ENCODE measurements at regions not wholly inside any gene's neighbourhood (a gene's known extent, or its start where the extent isn't known, plus 50 kb on each side); places are given as distances from the start of the nearest gene placed in this dataset.

DNA sequence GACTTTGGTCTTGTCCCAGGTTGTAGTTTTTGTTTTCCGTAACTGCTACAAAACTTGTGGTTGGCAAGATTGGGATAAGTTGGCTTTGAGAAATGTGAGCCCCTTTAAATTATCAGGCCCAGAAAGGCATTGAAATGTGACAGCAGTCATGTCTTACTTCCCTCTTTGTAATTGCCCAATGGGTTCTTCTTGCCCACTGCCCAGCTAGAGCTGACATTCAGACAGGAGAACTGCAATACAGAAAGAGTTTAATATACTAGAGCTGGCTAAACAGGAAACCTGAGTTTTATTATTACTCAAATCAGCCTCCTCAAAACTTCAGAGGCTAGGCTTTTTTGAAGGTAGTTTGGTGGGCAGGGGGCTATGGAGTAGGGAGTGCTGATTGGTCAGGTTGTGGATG is 288.3 kb downstream of the ZNF674 start:
- Mint-ChIP-seq H3K9me3 (no peaks in the 10 kb centered on the region), H3K27ac (no peak overlapping the region), H3K36me3 (ENCODE audit: low read depth) (no peaks in the 10 kb centered on the region), H3K4me3 (no peak overlapping the region), H3K4me1 (ENCODE audit: low read depth) (peaks cover 39% of the 10 kb centered on the region), H3K27me3 (ENCODE audit: insufficient read depth) (no peaks in the 10 kb centered on the region)
- TF ChIP-seq, protein P1, sequence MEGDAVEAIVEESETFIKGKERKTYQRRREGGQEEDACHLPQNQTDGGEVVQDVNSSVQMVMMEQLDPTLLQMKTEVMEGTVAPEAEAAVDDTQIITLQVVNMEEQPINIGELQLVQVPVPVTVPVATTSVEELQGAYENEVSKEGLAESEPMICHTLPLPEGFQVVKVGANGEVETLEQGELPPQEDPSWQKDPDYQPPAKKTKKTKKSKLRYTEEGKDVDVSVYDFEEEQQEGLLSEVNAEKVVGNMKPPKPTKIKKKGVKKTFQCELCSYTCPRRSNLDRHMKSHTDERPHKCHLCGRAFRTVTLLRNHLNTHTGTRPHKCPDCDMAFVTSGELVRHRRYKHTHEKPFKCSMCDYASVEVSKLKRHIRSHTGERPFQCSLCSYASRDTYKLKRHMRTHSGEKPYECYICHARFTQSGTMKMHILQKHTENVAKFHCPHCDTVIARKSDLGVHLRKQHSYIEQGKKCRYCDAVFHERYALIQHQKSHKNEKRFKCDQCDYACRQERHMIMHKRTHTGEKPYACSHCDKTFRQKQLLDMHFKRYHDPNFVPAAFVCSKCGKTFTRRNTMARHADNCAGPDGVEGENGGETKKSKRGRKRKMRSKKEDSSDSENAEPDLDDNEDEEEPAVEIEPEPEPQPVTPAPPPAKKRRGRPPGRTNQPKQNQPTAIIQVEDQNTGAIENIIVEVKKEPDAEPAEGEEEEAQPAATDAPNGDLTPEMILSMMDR (IDR thresholded peaks at IDR 0.05) = no peak
- DNase-seq = no peak

DNA sequence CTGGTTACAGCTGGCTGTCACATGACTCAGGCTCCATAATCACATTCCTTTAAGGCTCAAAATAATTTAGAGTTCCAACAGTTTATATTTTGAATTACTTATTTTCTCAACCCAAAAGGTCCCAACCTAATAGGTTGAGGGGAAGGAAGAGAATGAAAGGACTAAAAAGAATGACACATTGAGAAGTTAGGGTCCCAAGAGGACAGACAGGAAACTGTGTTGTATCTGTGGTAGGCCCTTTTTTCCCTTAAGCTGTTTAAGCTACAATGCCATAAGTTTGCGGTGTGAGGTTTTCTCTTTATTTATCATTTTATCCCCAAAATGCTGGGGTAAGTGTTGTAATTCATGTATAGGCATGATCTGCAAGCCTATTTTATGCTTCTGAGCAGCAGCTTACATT is 290.2 kb downstream of the ZNF674 start:
- peak overlapping the region; percentile 89 for H3K27ac Mint-ChIP-seq
- TF ChIP-seq, protein P1 (IDR thresholded peaks at IDR 0.05) = no peak
- H3K4me1 Mint-ChIP-seq (ENCODE audit: low read depth) = peaks cover 40% of the 10 kb centered on the region
- peak overlapping the region; percentile 56; the same call in 1 of the 2 replicates for H3K4me3 Mint-ChIP-seq
- no peaks in the 10 kb centered on the region for H3K36me3 Mint-ChIP-seq (ENCODE audit: low read depth)
- no peaks in the 10 kb centered on the region for H3K9me3 Mint-ChIP-seq
- H3K27me3 Mint-ChIP-seq (ENCODE audit: insufficient read depth) = no peaks in the 10 kb centered on the region
- no peak for DNase-seq

DNA sequence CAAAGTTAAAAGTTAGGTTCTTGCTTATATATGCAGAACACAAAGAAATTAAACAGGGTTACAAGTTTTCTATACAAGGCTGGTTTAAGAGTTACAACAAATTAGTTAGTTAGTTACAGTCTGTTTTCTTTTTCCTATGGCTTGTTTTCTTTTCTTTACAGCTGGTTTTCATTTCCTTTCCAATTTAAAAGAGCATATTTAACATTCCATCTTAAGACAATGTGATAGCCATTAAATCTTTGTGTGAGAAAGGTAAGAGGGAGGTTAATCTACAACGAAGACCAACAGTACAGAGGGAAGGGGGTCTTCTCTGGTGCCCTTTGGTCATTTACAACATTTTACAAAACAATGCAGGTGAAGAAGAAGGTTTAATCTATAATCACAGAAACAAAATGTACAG is 290.6 kb downstream of the ZNF674 start:
- H3K9me3 Mint-ChIP-seq = no peaks in the 10 kb centered on the region

DNA sequence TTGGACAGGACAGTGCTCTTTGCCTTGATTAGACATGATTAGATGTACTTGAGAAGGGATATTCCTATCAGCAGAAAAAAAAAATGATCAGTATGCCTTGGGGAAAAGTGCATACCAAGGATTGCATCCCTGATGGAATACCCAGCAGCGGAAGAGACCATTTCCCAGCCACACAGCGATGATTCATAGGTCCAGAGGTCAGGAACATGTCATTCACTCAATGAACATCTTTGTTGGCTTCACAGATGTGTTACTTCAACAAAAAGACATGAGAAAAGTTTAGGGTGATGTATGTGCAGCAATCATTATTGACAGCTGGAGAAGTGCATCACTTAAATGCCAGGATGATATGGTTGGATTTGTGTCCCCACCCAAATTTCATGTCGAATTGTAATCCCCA is 293.5 kb downstream of the ZNF674 start:
- DNase-seq = peak; percentile 38
- TF ChIP-seq, protein P1 (IDR thresholded peaks at IDR 0.05) = no peak
- Mint-ChIP-seq H3K9me3 (no peaks in the 10 kb centered on the region), H3K27ac (peak overlapping the region; percentile 13; the same call in 1 of the 2 replicates), H3K36me3 (ENCODE audit: low read depth) (no peaks in the 10 kb centered on the region), H3K4me1 (ENCODE audit: low read depth) (peaks cover 46% of the 10 kb centered on the region), H3K4me3 (no peak overlapping the region), H3K27me3 (ENCODE audit: insufficient read depth) (no peaks in the 10 kb centered on the region; the same call in 1 of the 2 replicates)

More for the DNA sequence above, 290.6 kb downstream of the ZNF674 start:
- H3K27me3 Mint-ChIP-seq (ENCODE audit: insufficient read depth) = no peaks in the 10 kb centered on the region
- no peak for DNase-seq
- H3K36me3 Mint-ChIP-seq (ENCODE audit: low read depth) = no peaks in the 10 kb centered on the region
- peak overlapping the region; percentile 89 for H3K27ac Mint-ChIP-seq
- TF ChIP-seq, protein P1 (IDR thresholded peaks at IDR 0.05) = no peak
- peaks cover 40% of the 10 kb centered on the region for H3K4me1 Mint-ChIP-seq (ENCODE audit: low read depth)
- H3K4me3 Mint-ChIP-seq = peak overlapping the region; percentile 56

- TF ChIP-seq, protein P1 (IDR thresholded peaks at IDR 0.05) = no peak
- no peak for DNase-seq
- Mint-ChIP-seq H3K4me3 (no peak overlapping the region), H3K9me3 (no peaks in the 10 kb centered on the region), H3K36me3 (ENCODE audit: low read depth) (no peaks in the 10 kb centered on the region), H3K4me1 (ENCODE audit: low read depth) (peaks cover 40% of the 10 kb centered on the region), H3K27ac (no peak overlapping the region), H3K27me3 (ENCODE audit: insufficient read depth) (peaks cover 7% of the 10 kb centered on the region; the same call in 1 of the 2 replicates)
Measured at GRCh38 chrX:46250151-46250550, 295.1 kb downstream of the ZNF674 start.

- Mint-ChIP-seq H3K4me3 (no peak overlapping the region; the same call in 1 of the 2 replicates), H3K4me1 (ENCODE audit: low read depth) (peaks cover 20% of the 10 kb centered on the region), H3K36me3 (ENCODE audit: low read depth) (no peaks in the 10 kb centered on the region), H3K27ac (no peak overlapping the region), H3K9me3 (no peaks in the 10 kb centered on the region), H3K27me3 (ENCODE audit: insufficient read depth) (peaks cover 8% of the 10 kb centered on the region; the same call in 1 of the 2 replicates)
- no peak for DNase-seq
- TF ChIP-seq, protein P1 (IDR thresholded peaks at IDR 0.05) = no peak
Measured at GRCh38 chrX:46247456-46247855, 297.8 kb downstream of the ZNF674 start.

Data from HFFc6 (cell line).